K562 (cell line): ENCODE measurements at regions not wholly inside any gene's neighbourhood (a gene's known extent, or its start where the extent isn't known, plus 50 kb on each side); places are given as distances from the start of the nearest gene placed in this dataset.

Source experiments
- ATAC-seq: fragments of 200-7000 bp; cut with Tn5 transposase; 3 replicates; pipeline ENCODE4 v1.9.1; 2020; ENCODE audit warnings: moderate library complexity
- BruUV-seq: library from RNA; stranded (reverse); fragments of 400-500 nt; replicated peaks from 2 replicates; lab custom pipeline; 2021; lab: Mats Ljungman, UMichigan
- CTCF ChIA-PET: fragments of 300-600 bp; formaldehyde crosslinking; extraction: SDS; loops from one replicate; lab custom pipeline; 2021; ENCODE audit warnings: low intra/inter-chr PET ratio; lab: Yijun Ruan, JAX
- POLR2A ChIA-PET: fragments of 300-600, 350-650 bp; sonication (Branson Sonifier 250); formaldehyde crosslinking; extraction: SDS; loops from one replicate; lab custom pipeline; 2021; ENCODE audit warnings: antibody characterized with exemption, inconsistent platforms; lab: Yijun Ruan, JAX
- DNase-seq, 4 experiments: peaks; one replicate each; pipeline versions ENCODE4 v3.0.0 to v3.0.0-alpha.2; 2011 to 2018; ENCODE audit warnings: low spot score in 3 of 4, mixed read lengths in 3 of 4; ENCODE audit errors: extremely low read depth in 1 of 4
- FAIRE-seq: peaks from 2 replicates; lab custom pipeline; 2011; peaks lifted over from hg19 to GRCh38; lab: Jason Lieb, UNC
- H2AFZ ChIP-seq: 2 replicates; pipeline ENCODE4 v1.6.0; 2011; ENCODE audit warnings: low read depth, low read length, control low read depth, inconsistent platforms
- H3K27ac ChIP-seq: fragments of 200-600 bp; 3 replicates; pipeline ENCODE4 v1.8.0; 2011; ENCODE audit warnings: low read depth, mild to moderate bottlenecking, control low read depth, inconsistent platforms, low read length, moderate library complexity, mixed read lengths; ENCODE audit errors: extremely low read depth
- H3K27me3 ChIP-seq, 2 experiments: fragments of 300-600 bp in 1 of 2; 2 replicates in 1 of 2; 3 replicates in 1 of 2; pipeline versions ENCODE4 v1.6.0 to v1.8.0; 2011; ENCODE audit warnings: inconsistent platforms in 2 of 2, low read length in 2 of 2, mild to moderate bottlenecking in 1 of 2, mixed read lengths in 1 of 2, moderate library complexity in 1 of 2; ENCODE audit not compliant: control insufficient read depth in 2 of 2, insufficient read depth in 2 of 2
- H3K36me3 ChIP-seq: fragments of 300-600 bp; 3 replicates; pipeline ENCODE4 v1.8.0; 2011; ENCODE audit warnings: mild to moderate bottlenecking, low read length, inconsistent platforms; ENCODE audit not compliant: control insufficient read depth, insufficient read depth
- H3K4me1 ChIP-seq, 2 experiments: fragments of 200-600 bp in 1 of 2; replicated peaks in 1 of 2; 2 replicates in 1 of 2; 3 replicates in 1 of 2; pipeline versions ENCODE4 v1.5.1 to v1.8.0; 2011; ENCODE audit warnings: inconsistent platforms in 2 of 2, low read length in 2 of 2, mild to moderate bottlenecking in 1 of 2, mixed read lengths in 1 of 2, moderate library complexity in 1 of 2; ENCODE audit not compliant: control insufficient read depth in 2 of 2, insufficient read depth in 2 of 2
- H3K4me2 ChIP-seq: 2 replicates; pipeline ENCODE4 v1.6.1; 2011; ENCODE audit warnings: low read length, control low read depth, inconsistent platforms, mixed read lengths; ENCODE audit not compliant: insufficient read depth
- H3K4me3 ChIP-seq: fragments of 200-600 bp; sonication (generic), shearing (Covaris generic); 2 replicates; pipeline ENCODE4 v1.5.1; 2016; ENCODE audit warnings: control low read depth, inconsistent platforms
- H3K79me2 ChIP-seq: fragments of 200-600 bp; 3 replicates; pipeline ENCODE4 v1.8.0; 2011; ENCODE audit warnings: low read length, inconsistent platforms; ENCODE audit not compliant: control insufficient read depth, insufficient read depth
- H3K9ac ChIP-seq, 2 experiments: 2 replicates each; pipeline versions ENCODE4 v1.6.0 to v1.6.1; 2011; ENCODE audit warnings: low read depth in 2 of 2, low read length in 2 of 2, control low read depth in 1 of 2, inconsistent platforms in 1 of 2, mild to moderate bottlenecking in 1 of 2, mixed read lengths in 1 of 2; ENCODE audit not compliant: insufficient read depth in 1 of 2
- H3K9me1 ChIP-seq: one replicate; pipeline ENCODE4 v1.6.0; 2011; ENCODE audit warnings: inconsistent platforms, mild to moderate bottlenecking, low read length, moderate library complexity; ENCODE audit not compliant: control insufficient read depth, insufficient read depth
- H3K9me3 ChIP-seq: replicated peaks from 2 replicates; pipeline ENCODE4 v1.5.1; 2011; ENCODE audit warnings: low read depth, low read length, inconsistent platforms; ENCODE audit not compliant: control insufficient read depth, insufficient read depth
- H4K20me1 ChIP-seq: replicated peaks from 2 replicates; pipeline ENCODE4 v1.6.1; 2011; ENCODE audit warnings: low read length, inconsistent platforms, mixed read lengths; ENCODE audit not compliant: control insufficient read depth, insufficient read depth
- BACH1 ChIP-seq: fragments of 200-800 bp; sonication (Bioruptor generic); IDR thresholded peaks from 2 replicates; pipeline ENCODE4 v1.6.1; 2016; ENCODE audit warnings: missing genetic modification characterization, missing compliant biosample characterization
- DMBX1 ChIP-seq: fragments of 250-450 bp; sonication (Bioruptor Pico); IDR thresholded peaks from 2 replicates; pipeline ENCODE4 v1.8.0; 2022; ENCODE audit warnings: inconsistent platforms, mild to moderate bottlenecking, moderate library complexity, borderline replicate concordance
- ELK3 ChIP-seq: fragments of 450-650 bp; formaldehyde crosslinking; IDR thresholded peaks from 2 replicates; pipeline ENCODE4 v1.4.0; 2020; ENCODE audit warnings: mild to moderate bottlenecking
- FOSL1 ChIP-seq: fragments of 200-800 bp; sonication (Bioruptor generic); conservative IDR thresholded peaks from 2 replicates; pipeline ENCODE4 v1.6.1; 2016; ENCODE audit warnings: missing genetic modification characterization, missing compliant biosample characterization
- HNRNPH1 ChIP-seq: fragments of 200-400 bp; formaldehyde crosslinking; optimal IDR thresholded peaks from 2 replicates; pipeline ENCODE3; 2017; ENCODE audit warnings: low read depth, mild to moderate bottlenecking, low read length, moderate library complexity
- IRF1 ChIP-seq: sonication (generic); formaldehyde crosslinking; IDR thresholded peaks from 2 replicates; pipeline ENCODE4 v1.8.0; 2022; ENCODE audit warnings: missing genetic modification reagents, mild to moderate bottlenecking, borderline replicate concordance
- LEF1 ChIP-seq: fragments of 450-650 bp; IDR thresholded peaks from 2 replicates; pipeline ENCODE4 v1.6.1; 2016; ENCODE audit warnings: mild to moderate bottlenecking
- NCOA1 ChIP-seq: fragments of 450-650 bp; IDR thresholded peaks from 2 replicates; pipeline ENCODE4 v1.6.1; 2016; ENCODE audit warnings: low read depth
- POLR2A ChIP-seq: fragments of 450-650 bp; conservative IDR thresholded peaks from 2 replicates; pipeline ENCODE4 v1.6.1; 2016
- REST ChIP-seq, 2 experiments: fragments of 450-650 bp; formaldehyde crosslinking in 1 of 2; IDR thresholded peaks; 2 replicates each; pipeline versions ENCODE4 v1.4.0 to v1.6.1; 2014 to 2020; ENCODE audit warnings: mild to moderate bottlenecking in 2 of 2, borderline replicate concordance in 1 of 2, low read depth in 1 of 2
- SMAD1 ChIP-seq: fragments of 150-350 bp; IDR thresholded peaks from 2 replicates; pipeline ENCODE4 v1.6.1; 2014; ENCODE audit warnings: low read length, low read depth; ENCODE audit not compliant: partially characterized antibody
- SMARCE1 ChIP-seq: fragments of 450-650 bp; IDR thresholded peaks from 2 replicates; pipeline ENCODE4 v1.7.1; 2016; ENCODE audit warnings: mild to moderate bottlenecking
- TAF15 ChIP-seq: fragments of 200-400 bp; formaldehyde crosslinking; IDR thresholded peaks from 2 replicates; pipeline ENCODE4 v1.6.1; 2017; ENCODE audit warnings: mild to moderate bottlenecking, low read depth, low read length, moderate library complexity
- ZNF354B ChIP-seq: fragments of 250-450 bp; sonication (Bioruptor Pico); IDR thresholded peaks from 2 replicates; pipeline ENCODE4 v1.4.0; 2020
- WGBS: fragments of 100-300 bp; shearing (Covaris generic); methylation state at CpG from one replicate; pipeline ENCODE4 v1.1.6; 2016; ENCODE audit warnings: low coverage, mixed read lengths; ENCODE audit not compliant: insufficient coverage; ENCODE audit errors: missing lambda C conversion rate; 5-methylcytosine and 5-hydroxymethylcytosine counted together
- in situ Hi-C: fragments of 300-500 bp; cut with MboI; formaldehyde crosslinking; loops from 4 replicates; pipeline ENCODE4 v1.15.0; 2018; ENCODE audit warnings: inconsistent platforms, mixed read lengths
- intact Hi-C: fragments of 100-400 bp; cut with micrococcal nuclease; formaldehyde crosslinking; loops from 2 replicates; pipeline ENCODE4 v1.14.2; 2022

- in situ Hi-C loops (no loop called here), intact Hi-C loops (no loop called here)
- Histone ChIP-seq H3K9me3 (no peaks in the 10 kb centered on the region), H3K9ac (no peak overlapping the region), H3K36me3 (no peaks in the 10 kb centered on the region), H3K9me1 (no peaks in the 10 kb centered on the region), H2AFZ (no peak overlapping the region), H3K27me3 (no peaks in the 10 kb centered on the region), H3K4me2 (no peak overlapping the region), H3K27ac (no peak overlapping the region), H4K20me1 (no peaks in the 10 kb centered on the region), H3K79me2 (no peaks in the 10 kb centered on the region), H3K4me3 (no peak overlapping the region), H3K4me1 (no peaks in the 10 kb centered on the region)
- BruUV-seq = no TSS peak
- DNase-seq = no peak
- TF ChIP-seq ZNF354B (CRISPR knock-in tag) (no peak), SMARCE1 (no peak), BACH1 (no peak), HNRNPH1 (no peak), SMAD1 (no peak), DMBX1 (CRISPR knock-in tag) (no peak), REST (IDR thresholded peaks at IDR 0.05; ENCODE audit: borderline replicate concordance) (no peak), REST (CRISPR knock-in tag; IDR thresholded peaks at IDR 0.05; ENCODE audit: low read depth) (no peak), ELK3 (CRISPR knock-in tag) (no peak), POLR2A (no peak), LEF1 (no peak), TAF15 (no peak), IRF1 (CRISPR knock-in tag) (no peak), FOSL1 (no peak), NCOA1 (no peak)
- 0% methylated on average over 1 of the region's 1 CpG for WGBS
- ChIA-PET CTCF (no interaction called here), POLR2A (no interaction called here)
- ATAC-seq = no peak
- FAIRE-seq = no peak
Observed at GRCh38 chr5:51214746-51215145, 168.5 kb upstream of the ISL1 start.
